Sigmoid colon (tissue), 6 donors: ENCODE measurements at regions not wholly inside any gene's neighbourhood (a gene's known extent, or its start where the extent isn't known, plus 50 kb on each side); places are given as distances from the start of the nearest gene placed in this dataset.
"Not testable (repeated sequence)": the region's sequence is repeated elsewhere in the genome, so short reads cannot be mapped to it uniquely, and the experiment has no call there.

Experiments
- DNase-seq: peaks from one replicate; pipeline ENCODE4 v3.0.0-alpha.2; 2019
- H3K27ac ChIP-seq, 4 donors: fragments of 200-600 bp; sonication (generic); one replicate each; pipeline ENCODE4 v1.5.1; 2016 to 2019; ENCODE audit warnings: mild to moderate bottlenecking in 1 of 4
- H3K27me3 ChIP-seq, 3 donors: fragments of 200-600 bp; sonication (generic); one replicate each; pipeline ENCODE4 v1.5.1; 2019; ENCODE audit warnings: mild to moderate bottlenecking in 1 of 3
- H3K36me3 ChIP-seq, 4 donors: fragments of 200-600 bp; sonication (generic); one replicate each; pipeline ENCODE4 v1.5.1; 2016 to 2019
- H3K4me1 ChIP-seq, 4 donors: fragments of 200-600 bp; sonication (generic); one replicate each; pipeline ENCODE4 v1.5.1; 2017 to 2019
- H3K4me3 ChIP-seq, 4 donors: fragments of 200-600 bp; sonication (generic); one replicate each; pipeline ENCODE4 v1.5.1; 2017 to 2019; ENCODE audit warnings: mild to moderate bottlenecking in 2 of 4, moderate library complexity in 1 of 4
- H3K9me3 ChIP-seq, 4 donors: fragments of 200-600 bp in 3 of 4; sonication (generic) in 3 of 4; one replicate each; pipeline versions ENCODE4 v1.5.1 to v1.6.1; 2013 to 2019
- CTCF ChIP-seq, 4 experiments: fragments of 450-650 bp in 3 of 4; fragments of 200-600 bp in 1 of 4; IDR thresholded peaks; one replicate each; pipeline ENCODE4 v1.5.1; 2016 to 2019; ENCODE audit warnings: antibody characterized with exemption in 4 of 4, mild to moderate bottlenecking in 3 of 4, moderate library complexity in 2 of 4
- EP300 ChIP-seq, 4 donors: sonication (generic); formaldehyde crosslinking; IDR thresholded peaks; one replicate each; pipeline ENCODE4 v1.6.1; 2017; ENCODE audit warnings: antibody characterized with exemption in 4 of 4
- POLR2A ChIP-seq, 2 donors: fragments of 450-650 bp; IDR thresholded peaks; one replicate each; pipeline ENCODE4 v1.6.1; 2016; ENCODE audit warnings: antibody characterized with exemption in 2 of 2, mild to moderate bottlenecking in 2 of 2, moderate library complexity in 2 of 2
- POLR2AphosphoS5 ChIP-seq, 4 donors: sonication (generic); formaldehyde crosslinking; IDR thresholded peaks; one replicate each; pipeline ENCODE4 v1.6.1; 2017; ENCODE audit warnings: antibody characterized with exemption in 4 of 4
- WGBS, 2 donors: extraction: QIAGEN DNeasy Blood & Tissue Kit; methylation state at CpG; one replicate each; pipeline ENCODE4 v1.1.7; 2013; 5-methylcytosine and 5-hydroxymethylcytosine counted together
- intact Hi-C: fragments of 100-400 bp; cut with DNase I; formaldehyde crosslinking; loops from one replicate; pipeline ENCODE4 v1.15.1; 2023
- donor health status: healthy with polysubstance abuse.
- donor health status: healthy.

- Histone ChIP-seq H3K27me3 (no peaks in the 10 kb centered on the region), H3K4me3 (no peak overlapping the region), H3K9me3 (peaks cover 0 to 8% (median 0%) of the 10 kb centered on the region in 4 donors), H3K4me1 (no peaks in the 10 kb centered on the region), H3K27ac (no peak overlapping the region), H3K36me3 (no peaks in the 10 kb centered on the region)
- TF ChIP-seq CTCF (IDR thresholded peaks at IDR 0.05) (no peak), POLR2A (IDR thresholded peaks at IDR 0.05) (no peak), EP300 (IDR thresholded peaks at IDR 0.05) (no peak), POLR2AphosphoS5 (IDR thresholded peaks at IDR 0.05) (no peak)
- 92 to 94% methylated on average over 3 of the region's 3 CpGs for WGBS, 2 donors
- intact Hi-C loops, result no loop called here
- DNase-seq, result no peak
Measured at GRCh38 chr9:89853931-89854330, 249.1 kb downstream of the GADD45G start.

- Histone ChIP-seq H3K27ac (no peak overlapping the region), H3K36me3 (no peaks in the 10 kb centered on the region), H3K4me3 (no peak overlapping the region), H3K9me3 (peaks cover 0 to 6% (median 0%) of the 10 kb centered on the region in 4 donors), H3K27me3 (no peaks in the 10 kb centered on the region), H3K4me1 (no peaks in the 10 kb centered on the region)
- WGBS, 2 donors, result 82 to 96% methylated on average over 11 of the region's 11 CpGs
- intact Hi-C loops, result no loop called here
- DNase-seq, result peak; percentile 26
- TF ChIP-seq CTCF (IDR thresholded peaks at IDR 0.05) (no peak), POLR2A (IDR thresholded peaks at IDR 0.05) (no peak), EP300 (IDR thresholded peaks at IDR 0.05) (no peak), POLR2AphosphoS5 (IDR thresholded peaks at IDR 0.05) (no peak)
Measured at GRCh38 chr9:89854715-89855475, 250.1 kb downstream of the GADD45G start.

- H3K4me1 ChIP-seq, H3K9me3 ChIP-seq, H3K4me3 ChIP-seq, H3K27ac ChIP-seq, H3K36me3 ChIP-seq, H3K27me3 ChIP-seq, intact Hi-C loops: not testable (repeated sequence)
- peak; percentile 12 for DNase-seq
- 93 to 97% methylated on average over 5 of the region's 5 CpGs for WGBS, 2 donors
Measured at GRCh38 chr9:89856296-89856695, 251.5 kb downstream of the GADD45G start.

- intact Hi-C loops, DNase-seq, H3K4me3 ChIP-seq, H3K9me3 ChIP-seq, H3K4me1 ChIP-seq, H3K27ac ChIP-seq, H3K27me3 ChIP-seq, H3K36me3 ChIP-seq: not testable (repeated sequence)
Measured at GRCh38 chr9:89856950-89857349, 252.1 kb downstream of the GADD45G start.

GRCh38 chr9:89859842-89860241 lies 255.0 kb downstream of the GADD45G start:
- H3K27me3 ChIP-seq, H3K36me3 ChIP-seq, H3K9me3 ChIP-seq, intact Hi-C loops, H3K4me1 ChIP-seq, H3K27ac ChIP-seq, H3K4me3 ChIP-seq: not testable (repeated sequence)
- 25 to 62% methylated on average over 7 of the region's 7 CpGs for WGBS, 2 donors
- peak; percentile 13 for DNase-seq

- WGBS, 2 donors, result 81 to 91% methylated on average over 5 of the region's 5 CpGs
- H3K27ac ChIP-seq, H3K4me1 ChIP-seq, H3K36me3 ChIP-seq, H3K27me3 ChIP-seq, H3K9me3 ChIP-seq, intact Hi-C loops, H3K4me3 ChIP-seq: not testable (repeated sequence)
- peak; percentile 34 for DNase-seq
Measured at GRCh38 chr9:89861371-89861770, 256.6 kb downstream of the GADD45G start.

GRCh38 chr9:89862316-89862715 lies 257.5 kb downstream of the GADD45G start:
- H3K9me3 ChIP-seq, result peaks cover 0 to 6% (median 0%) of the 10 kb centered on the region in 4 donors
- no peak overlapping the region for H3K4me3 ChIP-seq
- intact Hi-C loops, result no loop called here
- TF ChIP-seq POLR2A (IDR thresholded peaks at IDR 0.05) (no peak), CTCF (IDR thresholded peaks at IDR 0.05) (no peak), POLR2AphosphoS5 (IDR thresholded peaks at IDR 0.05) (no peak), EP300 (IDR thresholded peaks at IDR 0.05) (no peak)
- WGBS, 2 donors, result 31 to 52% methylated on average over 4 of the region's 4 CpGs
- DNase-seq, result no peak
- no peaks in the 10 kb centered on the region for H3K36me3 ChIP-seq
- no peak overlapping the region for H3K27ac ChIP-seq
- H3K4me1 ChIP-seq, result no peaks in the 10 kb centered on the region
- H3K27me3 ChIP-seq, result no peaks in the 10 kb centered on the region
